Medulla oblongata (tissue), 1 donor: ENCODE measurements at regions not wholly inside any gene's neighbourhood (a gene's known extent, or its start where the extent isn't known, plus 50 kb on each side); places are given as distances from the start of the nearest gene placed in this dataset.

Source experiments
- DNase-seq: peaks from one replicate; pipeline ENCODE4 v3.0.0-alpha.2; 2015; ENCODE audit errors: extremely low spot score

DNA sequence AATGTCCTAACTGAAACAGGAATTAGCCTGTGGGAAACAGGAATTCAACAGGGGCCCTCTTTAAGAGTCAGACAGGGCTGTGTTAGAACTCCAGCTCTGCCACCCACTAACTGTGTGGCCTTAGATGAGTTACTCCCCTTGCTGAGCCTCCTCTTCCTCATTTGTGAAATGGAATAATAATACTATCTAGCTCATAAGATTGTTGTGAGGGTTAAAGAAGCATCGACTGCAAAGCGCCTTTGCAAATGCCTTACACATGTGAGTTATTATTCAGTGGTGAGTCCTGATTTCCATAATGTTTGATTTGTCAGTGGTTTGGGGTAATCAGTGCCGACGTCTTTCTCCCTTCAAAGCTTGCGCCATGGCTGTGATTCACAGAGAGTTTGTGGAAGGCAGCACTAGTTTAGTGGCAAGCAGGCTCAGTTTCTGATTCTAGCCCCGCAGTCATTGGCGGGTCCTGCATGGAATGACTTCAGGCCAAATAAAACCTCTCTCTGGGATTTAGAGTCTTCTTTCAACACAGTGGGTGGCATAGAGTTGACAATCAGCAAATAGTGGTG is 388.5 kb downstream of the PLPP3 start:
- DNase-seq: no peak

DNA sequence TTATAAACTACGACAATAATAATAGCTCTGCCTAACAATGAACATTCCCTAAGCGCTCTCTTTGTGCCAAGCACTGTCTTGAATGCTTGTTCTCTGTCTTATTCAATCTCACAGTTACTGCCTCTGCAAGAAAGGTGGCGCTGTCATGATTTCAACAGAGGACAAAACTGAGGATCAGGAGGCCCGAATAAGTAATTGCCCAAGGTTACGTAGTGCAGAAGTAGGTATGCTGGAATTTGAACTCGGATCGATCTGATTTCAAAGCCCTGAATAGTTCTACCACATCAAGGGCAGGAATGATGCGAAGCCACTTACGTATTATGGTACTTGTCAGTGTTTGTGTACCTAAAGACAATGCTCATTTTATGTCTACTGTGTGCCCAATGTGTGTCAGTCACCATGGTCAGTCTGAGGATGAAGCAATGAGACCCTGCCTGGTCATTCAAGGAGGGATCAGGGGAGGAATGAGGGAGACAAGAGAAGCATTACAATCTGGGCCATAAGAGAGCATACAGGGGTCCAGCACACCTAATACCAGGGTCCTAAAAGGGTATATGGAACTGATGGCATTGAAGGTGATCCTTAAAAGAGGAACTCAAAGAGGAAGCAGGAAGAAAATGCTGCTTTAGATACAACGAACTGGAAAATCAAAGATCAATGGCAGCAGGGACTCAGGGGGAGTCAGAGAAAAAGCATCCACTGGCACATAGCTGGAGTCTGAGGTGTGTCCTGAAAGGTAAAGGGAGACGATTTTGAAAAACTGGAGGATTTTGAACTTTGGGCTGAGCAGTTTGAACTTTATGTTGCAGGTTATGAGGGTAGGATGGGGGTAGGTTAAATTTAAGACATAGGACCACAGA is 389.2 kb downstream of the PLPP3 start:
- DNase-seq: peak; percentile 58

DNA sequence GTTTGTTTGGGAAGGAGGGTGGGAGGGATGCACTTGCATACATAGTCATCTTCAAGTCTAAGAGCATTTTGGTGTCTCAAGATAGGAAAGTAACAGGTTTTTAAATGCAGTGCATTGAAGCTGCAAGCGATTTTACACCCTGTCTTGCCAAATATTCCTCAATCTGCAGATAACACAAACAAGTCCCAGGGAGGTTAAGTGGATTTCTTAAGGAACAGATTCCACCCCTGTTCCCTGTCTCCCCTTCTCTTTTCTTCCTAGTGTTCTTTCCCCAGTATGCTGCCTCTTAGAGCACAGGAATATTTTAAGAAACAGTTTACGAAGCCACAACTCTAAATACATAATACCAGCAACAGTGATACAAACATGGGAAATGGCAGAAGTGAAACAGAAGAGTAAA is 389.9 kb downstream of the PLPP3 start:
- DNase-seq: no peak

DNA sequence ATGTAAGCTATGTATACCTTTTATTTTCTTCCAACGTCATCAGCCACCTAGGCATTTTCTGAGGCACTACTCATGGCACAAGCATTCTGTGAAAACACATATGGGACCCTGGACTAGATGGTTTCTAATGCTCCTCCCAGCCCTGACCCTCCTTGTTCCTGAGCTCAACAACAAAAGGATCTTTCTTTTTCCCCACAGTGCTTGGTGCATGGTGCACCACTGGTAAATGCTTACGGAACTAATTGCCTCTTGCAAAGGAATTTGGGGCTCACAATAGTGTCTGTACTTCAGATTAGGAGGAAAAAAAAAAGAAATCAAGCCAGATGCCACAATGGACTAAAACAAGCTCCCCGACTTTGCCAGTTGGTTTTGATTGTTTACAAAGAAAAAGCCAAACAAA is 390.5 kb downstream of the PLPP3 start:
- peak; percentile 51 for DNase-seq

DNA sequence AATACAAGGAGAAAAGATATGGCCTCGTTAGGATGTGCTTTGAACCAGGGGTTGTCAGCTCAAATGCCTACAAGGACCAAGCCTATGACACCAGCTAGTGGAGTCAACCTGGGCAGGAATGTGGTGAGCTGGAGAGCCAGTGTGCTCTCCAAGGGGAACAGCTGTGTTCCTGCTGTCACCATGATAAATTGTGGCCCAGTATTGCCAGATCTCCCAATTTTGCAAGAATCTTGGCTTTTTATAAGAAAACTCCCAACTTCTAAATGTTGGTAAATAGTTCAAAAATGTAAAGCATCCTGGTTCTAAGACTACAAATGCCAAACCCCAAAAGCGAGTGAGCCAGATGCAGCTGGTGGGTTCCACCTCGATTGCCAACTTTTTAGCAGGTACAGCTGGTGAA is 391.1 kb downstream of the PLPP3 start:
- DNase-seq: no peak

DNA sequence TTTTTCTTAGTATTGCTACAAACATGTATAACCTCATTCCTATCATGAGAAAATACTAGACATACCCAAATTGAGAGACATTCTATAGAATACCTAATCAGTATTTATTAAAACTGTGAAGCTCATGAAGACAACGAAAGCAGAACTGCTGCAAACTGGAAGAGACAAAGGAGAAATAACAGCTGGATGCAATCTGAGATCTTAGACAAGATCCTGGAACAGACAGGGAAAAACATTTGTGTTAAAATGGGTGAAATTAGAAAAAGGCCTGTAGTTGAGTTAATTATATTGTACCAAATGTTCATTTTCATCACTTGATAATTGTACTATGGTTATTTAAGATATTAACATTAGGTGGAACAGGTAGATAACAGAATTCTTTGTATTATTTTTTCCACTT is 392.0 kb downstream of the PLPP3 start:
- DNase-seq: no peak

DNA sequence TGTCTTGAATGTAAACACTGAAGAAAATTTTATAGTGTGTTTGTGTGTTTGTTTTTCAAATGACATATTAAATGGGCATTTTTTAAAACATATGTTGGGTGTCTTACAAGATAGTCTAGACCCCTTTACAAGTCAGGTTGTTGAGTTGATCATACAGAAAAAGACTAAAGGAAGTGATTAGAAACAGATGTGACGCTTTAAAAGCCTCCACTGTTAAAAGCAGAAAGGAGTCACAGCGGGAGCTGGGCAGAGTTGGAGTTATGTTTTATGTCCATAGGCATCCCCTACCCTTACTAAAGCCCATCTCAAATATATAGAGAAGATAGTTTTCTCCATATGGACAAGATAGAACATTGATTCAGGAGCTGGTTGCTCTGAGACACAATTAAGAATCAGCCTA is 393.9 kb downstream of the PLPP3 start:
- DNase-seq: no peak

DNA sequence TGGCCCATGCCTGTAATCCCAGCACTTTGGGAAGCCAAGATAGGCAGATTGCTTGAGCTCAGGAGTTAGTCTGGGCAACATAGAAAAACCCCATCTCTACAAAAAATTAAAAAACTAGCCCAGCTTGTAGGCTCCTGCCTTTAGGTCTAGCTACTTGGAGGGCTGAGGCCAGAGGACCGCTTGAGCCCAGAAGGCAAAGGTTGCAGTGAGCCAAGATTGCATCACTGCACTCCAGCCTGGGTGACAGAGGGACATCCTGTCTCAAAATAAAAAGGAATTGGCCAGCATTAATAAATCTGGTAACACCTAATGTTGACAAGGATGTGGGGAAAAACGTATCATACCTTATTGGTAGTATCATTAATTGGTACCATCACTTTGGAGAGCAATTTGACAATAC is 396.2 kb downstream of the PLPP3 start:
- DNase-seq: no peak

DNA sequence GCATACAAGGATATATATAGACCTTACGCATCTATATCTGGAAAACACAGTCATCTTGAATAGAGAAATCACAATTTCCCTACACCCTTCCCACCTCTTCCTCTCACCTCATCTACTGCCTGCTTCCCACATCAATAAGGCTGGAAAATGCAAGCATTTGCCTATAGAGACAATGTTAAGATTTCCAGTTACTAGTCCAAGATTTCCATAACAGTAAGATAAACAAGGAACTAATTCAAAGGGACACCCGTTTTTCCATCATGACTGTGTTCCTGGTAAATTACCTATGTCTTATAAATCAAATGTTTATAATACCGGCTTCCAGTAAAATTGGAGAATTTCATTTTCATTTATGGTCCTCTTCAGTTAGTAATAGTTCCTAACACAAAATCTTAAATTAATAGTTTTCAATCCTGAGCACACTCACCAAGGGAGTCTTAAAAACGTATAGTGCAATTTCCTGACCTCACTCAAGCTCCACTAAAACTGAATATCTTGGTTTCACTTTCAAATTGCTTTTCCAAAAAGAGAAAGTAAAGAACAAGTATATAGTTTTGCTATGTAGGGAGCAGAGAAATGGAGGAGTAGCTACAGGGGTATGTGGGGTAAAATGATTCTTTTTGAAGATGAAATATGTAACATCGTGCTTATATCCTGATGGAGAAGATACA is 398.7 kb downstream of the PLPP3 start:
- no peak for DNase-seq

DNA sequence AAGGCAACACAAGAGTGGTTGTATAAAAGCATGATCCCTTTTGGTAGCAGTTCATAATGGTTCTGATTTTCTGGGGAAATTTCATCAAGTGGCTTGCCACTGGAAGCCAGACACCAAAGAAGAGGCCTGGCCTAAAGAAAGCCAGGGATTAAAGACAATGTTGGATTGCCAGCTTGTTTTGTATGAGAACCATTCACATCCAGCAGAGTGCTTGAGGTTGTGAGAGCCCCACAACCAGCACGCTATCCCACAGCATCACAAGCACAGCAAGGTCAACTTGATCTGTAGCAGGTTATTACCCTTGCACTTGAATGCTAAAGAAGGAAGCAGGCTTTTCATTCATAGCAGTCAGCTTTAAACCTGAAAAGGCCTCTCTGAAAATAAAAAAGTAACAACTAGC is 399.8 kb downstream of the PLPP3 start:
- no peak for DNase-seq

DNA sequence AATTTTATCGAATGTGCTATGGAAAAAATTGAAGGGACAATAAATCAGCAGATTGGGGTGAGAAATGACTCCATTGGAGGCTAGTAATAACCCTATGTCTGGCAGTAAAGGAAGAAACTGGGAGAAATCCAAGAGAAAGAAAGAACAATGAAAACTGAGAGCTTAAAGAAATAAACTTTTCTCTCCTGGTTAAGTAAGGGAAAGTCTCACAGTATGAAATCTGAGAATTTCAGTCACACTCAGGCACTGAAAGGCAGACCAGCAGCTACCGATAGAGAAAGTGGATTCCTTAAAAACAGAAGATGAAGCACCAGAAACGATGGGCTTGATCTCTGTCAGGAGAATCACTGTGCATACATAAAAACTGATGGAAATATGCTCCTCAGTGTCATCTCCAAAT is 404.2 kb downstream of the PLPP3 start:
- DNase-seq: no peak

DNA sequence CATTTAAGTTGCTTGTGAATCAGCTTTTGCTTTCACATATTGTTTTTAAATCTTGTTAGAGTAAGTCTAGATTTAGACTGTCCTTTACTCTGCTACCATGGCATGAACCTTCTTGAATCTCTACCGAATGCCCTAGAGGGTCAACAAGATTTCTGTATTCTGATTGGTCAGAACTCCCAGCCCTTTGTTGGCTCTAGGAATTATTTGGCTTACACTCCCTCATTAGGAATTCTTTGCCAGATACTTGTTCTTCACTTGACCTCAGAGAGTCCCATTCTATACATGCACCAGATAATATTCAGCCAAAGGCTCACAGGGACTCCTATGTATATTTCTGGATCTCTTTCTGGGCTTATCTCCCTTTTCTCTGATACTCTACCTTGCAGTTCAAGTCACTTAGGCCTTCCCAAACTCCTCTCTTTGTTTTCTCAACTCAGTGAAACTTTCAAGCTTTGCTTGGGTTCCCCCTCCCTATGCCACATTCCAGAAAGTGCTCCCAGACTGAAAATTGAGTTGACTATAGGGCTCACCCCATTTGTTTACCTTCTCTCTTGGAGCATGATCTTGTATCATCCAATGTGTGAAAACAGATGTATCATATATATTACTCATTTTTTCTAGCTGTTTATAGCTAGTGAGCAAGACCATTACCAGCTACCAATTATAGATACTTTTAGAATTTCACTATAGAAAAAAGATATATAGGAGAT is 405.0 kb downstream of the PLPP3 start:
- no peak for DNase-seq

DNA sequence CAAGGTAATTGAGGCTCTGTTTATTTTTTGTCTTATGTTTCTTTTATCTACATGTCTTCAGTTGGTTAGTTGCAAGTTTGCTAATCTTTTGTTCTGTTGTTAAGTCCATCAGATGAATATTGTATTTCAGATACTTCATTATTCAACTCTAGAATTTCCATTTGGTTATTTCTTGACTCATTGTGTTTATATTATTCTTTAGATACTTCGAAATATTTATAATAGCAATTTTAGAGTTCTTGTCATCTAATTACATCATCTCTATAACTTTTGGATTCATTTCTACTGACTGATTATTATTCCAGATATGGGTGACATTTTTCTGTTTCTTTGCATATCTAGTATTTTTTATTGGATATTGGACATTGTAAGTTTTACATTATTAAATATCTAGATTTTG is 405.6 kb downstream of the PLPP3 start:
- no peak for DNase-seq

DNA sequence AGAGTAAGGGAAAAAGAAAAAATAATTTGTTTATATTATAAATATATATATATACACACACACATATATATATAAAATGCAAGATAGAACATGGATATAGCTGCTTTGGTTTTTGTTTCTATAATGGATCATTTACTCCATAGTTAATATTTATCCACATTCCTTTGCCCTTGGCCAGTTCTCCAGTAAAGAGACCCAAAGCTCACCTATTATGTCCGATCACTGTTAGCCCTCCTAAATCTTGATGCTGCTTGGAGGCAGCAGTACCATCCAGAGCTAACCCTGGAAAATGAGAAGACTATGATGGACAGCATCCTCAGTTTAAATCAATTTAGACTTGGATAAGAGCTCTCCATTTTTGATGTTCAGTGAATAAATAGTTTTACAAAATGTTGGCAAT is 407.7 kb downstream of the PLPP3 start:
- no peak for DNase-seq

DNA sequence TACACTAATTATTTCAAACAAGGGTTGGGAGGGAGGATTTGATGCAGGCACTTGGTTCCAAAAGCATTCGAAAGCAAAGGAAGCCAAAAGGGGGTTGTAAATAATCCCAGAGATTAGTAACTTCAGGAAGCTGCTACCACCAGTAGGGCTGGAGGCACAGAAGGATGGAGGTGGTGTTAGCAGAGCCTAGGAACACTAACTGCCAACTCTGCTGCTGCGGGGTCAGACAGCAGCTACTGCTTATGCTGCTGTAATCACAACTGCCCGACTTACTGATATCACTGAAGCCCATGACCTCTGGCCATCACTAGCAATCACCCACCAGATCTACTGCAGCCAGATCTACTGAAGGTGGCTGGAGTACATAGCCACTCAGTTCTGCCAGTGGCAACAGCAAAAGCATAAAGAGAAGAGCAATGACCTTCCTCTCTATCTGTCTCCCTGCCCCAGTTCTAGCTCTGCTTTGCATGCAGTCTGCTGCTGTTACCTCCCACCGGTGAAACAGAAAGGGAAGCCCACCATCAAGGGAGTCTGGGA is 408.5 kb downstream of the PLPP3 start:
- no peak for DNase-seq

DNA sequence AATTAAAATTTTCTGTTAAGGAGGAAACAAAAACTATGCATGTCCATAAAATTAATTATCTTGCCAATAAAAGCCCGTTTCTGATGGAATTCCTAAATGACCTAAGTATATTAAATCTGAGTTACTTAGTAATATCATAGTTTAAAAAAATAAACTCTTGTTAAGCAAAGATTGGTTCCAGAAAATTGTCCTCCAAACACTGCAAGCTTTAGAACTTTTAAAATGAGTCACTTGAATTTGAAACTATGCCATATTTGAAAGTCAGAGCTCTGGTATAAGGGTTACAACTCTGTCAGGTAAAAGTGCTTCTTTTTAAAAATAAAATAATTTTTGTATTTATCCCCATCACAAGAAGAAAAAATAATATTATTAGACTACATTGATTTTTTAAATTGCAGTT is 409.5 kb downstream of the PLPP3 start:
- DNase-seq: no peak

DNA sequence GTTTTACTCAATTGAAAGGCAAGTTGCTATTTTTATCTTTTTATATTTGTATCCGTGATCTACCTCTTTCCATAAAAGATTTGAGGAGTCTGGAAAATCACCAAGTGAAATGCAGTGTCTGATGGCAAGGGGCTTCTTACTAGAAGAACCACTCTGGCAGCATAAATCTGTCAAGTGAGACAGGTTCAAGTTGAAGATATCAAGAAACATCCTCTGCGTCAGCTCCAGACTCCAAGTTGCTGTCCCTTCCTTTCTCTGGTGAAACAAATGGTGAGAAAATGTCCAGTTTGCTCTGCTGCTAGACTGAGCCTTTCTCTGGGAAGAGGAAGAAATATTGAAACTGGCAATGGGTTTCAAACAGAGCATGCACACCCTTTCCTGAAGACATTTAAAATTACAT is 411.2 kb downstream of the PLPP3 start:
- no peak for DNase-seq

DNA sequence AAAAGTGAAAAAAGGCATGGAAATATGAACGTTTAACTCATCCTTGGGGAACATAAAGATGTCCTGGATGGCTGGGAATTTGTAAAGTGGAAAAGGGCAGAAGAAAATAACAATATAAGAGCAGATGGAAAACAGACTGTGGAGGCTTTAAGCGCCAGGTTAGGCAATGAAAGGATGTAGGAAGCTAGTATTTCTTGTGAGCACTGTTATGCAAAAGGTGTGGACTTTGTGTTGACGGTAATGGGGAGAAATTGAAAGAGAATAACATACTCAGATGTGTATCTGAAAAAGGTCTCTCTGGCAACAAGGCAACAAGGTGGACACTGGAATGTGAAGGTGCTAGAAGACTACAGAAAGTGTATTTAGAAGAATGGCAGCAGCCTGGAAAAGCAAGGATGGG is 411.8 kb downstream of the PLPP3 start:
- DNase-seq: no peak

DNA sequence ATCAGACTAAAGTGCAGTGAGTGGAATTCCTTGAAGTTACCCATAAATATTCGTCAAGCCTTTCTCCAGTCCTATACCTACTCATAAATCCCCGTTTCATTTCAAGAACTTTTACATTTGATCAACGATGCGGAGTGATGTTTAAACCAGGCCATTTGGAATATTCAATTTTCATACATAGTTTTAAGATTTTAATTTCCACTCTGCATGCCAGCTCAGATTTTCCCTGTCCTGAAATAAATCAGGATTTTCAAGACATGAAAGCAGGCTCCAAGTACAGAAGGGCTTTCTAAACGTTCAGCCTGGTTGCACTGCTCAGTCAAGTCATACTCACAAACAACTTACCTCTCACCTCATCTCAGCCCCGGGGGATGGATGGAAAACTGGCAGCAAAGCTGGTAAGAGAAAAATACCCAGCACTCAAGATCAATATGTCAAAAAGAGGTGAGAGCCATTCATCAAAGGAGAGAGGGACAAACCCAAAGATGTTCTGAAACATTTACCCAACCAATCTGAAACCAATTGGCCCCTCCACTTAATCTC is 418.5 kb downstream of the PLPP3 start:
- no peak for DNase-seq

DNA sequence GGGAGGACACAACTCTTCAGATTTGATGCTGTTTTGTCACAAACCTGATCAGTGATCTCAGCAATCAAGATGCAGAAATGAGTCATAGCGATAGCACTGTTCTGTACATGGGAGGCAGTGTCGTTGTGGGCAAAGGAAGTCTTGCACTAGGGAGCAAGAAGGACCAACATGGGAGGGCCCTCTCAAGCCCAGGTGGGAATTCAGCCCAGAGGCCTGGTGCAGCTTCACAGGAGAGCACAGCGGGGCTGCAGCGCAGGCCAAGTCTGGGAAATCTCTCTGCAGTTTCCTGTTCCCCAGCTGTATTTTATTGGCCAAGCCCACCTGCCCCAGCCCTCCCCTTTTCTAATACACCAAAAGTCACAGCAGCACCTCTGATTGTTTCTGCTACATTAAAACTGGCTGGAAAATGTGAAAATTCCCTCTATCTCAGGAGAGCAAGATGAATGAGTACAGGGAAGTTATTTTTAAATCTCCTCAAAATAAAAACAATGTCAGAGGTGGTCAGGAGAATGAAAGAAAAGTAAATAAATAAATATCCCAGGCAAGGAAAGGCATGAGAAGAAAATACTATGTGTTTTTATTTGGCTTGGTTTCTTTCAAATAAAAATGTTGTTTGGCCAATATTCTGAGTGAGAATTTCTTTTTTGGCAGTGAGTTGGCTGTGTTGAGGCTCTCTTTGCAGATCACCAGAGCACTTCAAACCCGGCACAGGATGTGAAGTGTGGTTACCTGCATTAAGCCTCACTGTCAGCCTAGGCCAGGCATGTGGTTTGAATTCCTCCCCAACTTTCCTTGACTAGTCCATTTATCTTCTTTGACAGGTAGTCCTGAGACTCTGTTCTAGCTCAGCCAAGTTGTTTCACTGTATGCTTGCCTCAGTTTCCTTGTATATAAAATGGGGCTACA is 422.1 kb downstream of the PLPP3 start:
- no peak for DNase-seq

DNA sequence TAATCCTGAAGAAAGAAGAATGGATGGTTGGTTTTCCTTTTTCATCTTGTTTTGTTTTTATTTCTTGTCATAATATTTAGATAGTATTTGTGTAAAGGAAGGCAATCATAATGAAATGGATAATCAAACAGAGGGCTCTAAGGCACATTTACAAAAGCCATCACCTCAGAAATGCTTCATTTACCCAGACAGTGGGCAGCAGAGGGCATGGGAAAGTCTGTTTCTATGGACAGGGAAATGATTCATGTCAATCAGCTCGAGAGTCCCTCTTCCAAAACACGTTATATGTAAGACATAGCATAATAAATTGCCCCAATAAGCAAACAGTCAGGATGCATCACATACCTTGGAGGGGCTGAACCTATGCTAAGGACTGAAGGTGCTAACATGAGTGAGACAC is 426.1 kb downstream of the PLPP3 start:
- no peak for DNase-seq
